ENCODE measurements at regions not wholly inside any gene's neighbourhood (a gene's known extent, or its start where the extent isn't known, plus 50 kb on each side); places are given as distances from the start of the nearest gene placed in this dataset.

GRCh38 chr4:14742054-14742453, 260.2 kb upstream of the CPEB2 start:
- CTCF ChIA-PET (ENCODE audit: partially characterized antibody): no interaction called here
- Histone ChIP-seq H3K23me2 (ENCODE audit: low read depth, low read length) (peaks cover 1% of the 10 kb centered on the region; the same call in 1 of the 2 replicates), H2BK20ac (ENCODE audit: low read length) (no peak overlapping the region), H3K18ac (ENCODE audit: extremely low read depth, low read length) (no peak overlapping the region), H3K79me1 (ENCODE audit: low read depth, low read length) (no peaks in the 10 kb centered on the region), H4K91ac (replicated peaks; ENCODE audit: insufficient read length, low read length) (no peak overlapping the region), H3K9ac (replicated peaks in 1 of 4; ENCODE audit: extremely low read depth in 1 of 4, low read depth in 3 of 4, low read length in 3 of 4) (no peak overlapping the region), H3K9me3 (ENCODE audit: insufficient read depth in 2 of 2, low read depth in 1 of 2, low read length in 1 of 2) (no peaks in the 10 kb centered on the region), H3K36me3 (ENCODE audit: control insufficient read depth in 2 of 4, insufficient read depth in 4 of 4, low read length in 3 of 4) (no peaks in the 10 kb centered on the region), H4K20me1 (replicated peaks in 1 of 2; ENCODE audit: control insufficient read depth in 1 of 2, insufficient read depth in 2 of 2, low read length in 2 of 2) (no peaks in the 10 kb centered on the region), H2BK12ac (ENCODE audit: low read depth, low read length) (no peak overlapping the region), H4K5ac (ENCODE audit: insufficient read length, low read depth, low read length) (no peak overlapping the region), H3K4me1 (replicated peaks in 1 of 4; ENCODE audit: control insufficient read depth in 3 of 4, insufficient read depth in 4 of 4, low read length in 3 of 4) (peaks cover 0 to 9% (median 3%) of the 10 kb centered on the region in 4 experiments; a peak in 3 of 7 replicates), H3K4me2 (ENCODE audit: insufficient read depth in 1 of 2, low read depth in 2 of 2, low read length in 2 of 2) (no peak overlapping the region), H2AFZ (ENCODE audit: low read length) (no peak overlapping the region), H3K4me3 (ENCODE audit: extremely low read depth in 1 of 4, insufficient read depth in 2 of 4, low read depth in 3 of 4, low read length in 4 of 4) (no peak overlapping the region), H2AK5ac (ENCODE audit: low read depth, low read length) (no peak overlapping the region), H3K23ac (ENCODE audit: insufficient read length) (no peak overlapping the region), H4K8ac (ENCODE audit: extremely low read depth, insufficient read depth, low read length) (no peak overlapping the region), H3K27ac (ENCODE audit: low read depth, low read length) (no peak overlapping the region), H3K27me3 (replicated peaks in 1 of 4; ENCODE audit: control insufficient read depth in 3 of 4, extremely low read depth in 1 of 4, insufficient read depth in 3 of 4, low read length in 3 of 4) (no peaks in the 10 kb centered on the region), H3K14ac (ENCODE audit: insufficient read length) (no peak overlapping the region), H2BK15ac (ENCODE audit: low read length) (no peak overlapping the region), H3K4ac (replicated peaks; ENCODE audit: insufficient read length, low read depth, low read length) (no peak overlapping the region), H2BK5ac (ENCODE audit: low read depth, low read length) (no peak overlapping the region), H3K56ac (replicated peaks; ENCODE audit: insufficient read length, low read depth, low read length) (no peak overlapping the region), H3K79me2 (ENCODE audit: control insufficient read depth in 1 of 2, insufficient read depth in 2 of 2, low read length in 2 of 2) (no peaks in the 10 kb centered on the region), H2BK120ac (replicated peaks; ENCODE audit: low read depth, low read length) (no peak overlapping the region)
- DNase-seq (ENCODE audit: low read depth in 1 of 2, low spot score in 2 of 2) (no peak), FAIRE-seq (no peak)
- 91% methylated on average over 1 of the region's 1 CpG; no CpG with 5 or more reads in 1 of the 2 experiments for WGBS, 2 experiments (ENCODE audit: extremely low coverage in 1 of 2, insufficient coverage in 1 of 2, insufficient read length in 1 of 2, insufficient replicate concordance in 2 of 2, low coverage in 1 of 2, low lambda C conversion rate in 2 of 2, missing lambda C conversion rate in 1 of 2)
- POLR2A ChIA-PET (ENCODE audit: partially characterized antibody): no interaction called here
- TF ChIP-seq E2F6 (IDR thresholded peaks at IDR 0.05) (no peak), BACH1 (IDR thresholded peaks at IDR 0.05; ENCODE audit: low read length) (no peak), POLR2A (IDR thresholded peaks at IDR 0.05; ENCODE audit: control extremely low read depth in 1 of 2, low read depth in 2 of 2, low read length in 2 of 2) (no peak), YY1 (IDR thresholded peaks at IDR 0.05; ENCODE audit: low read depth, low read length) (no peak), SIRT6 (IDR thresholded peaks at IDR 0.05; ENCODE audit: low read length) (no peak), EGR1 (IDR thresholded peaks at IDR 0.05; ENCODE audit: borderline replicate concordance, low read depth, low read length) (no peak), SP2 (IDR thresholded peaks at IDR 0.05; ENCODE audit: low read length) (no peak), CTCF (IDR thresholded peaks at IDR 0.05; ENCODE audit: control extremely low read depth in 1 of 3, insufficient read depth in 1 of 3, low read depth in 1 of 3, low read length in 3 of 3) (no peak), RBBP5 (IDR thresholded peaks at IDR 0.05; ENCODE audit: borderline replicate concordance, low read depth, low read length) (no peak)

Measured in H1 (cell line).